Suprapubic skin (tissue), 3 donors: ENCODE measurements at regions not wholly inside any gene's neighbourhood (a gene's known extent, or its start where the extent isn't known, plus 50 kb on each side); places are given as distances from the start of the nearest gene placed in this dataset.
"Not testable (repeated sequence)": the region's sequence is repeated elsewhere in the genome, so short reads cannot be mapped to it uniquely, and the experiment has no call there.

Source experiments
- EP300 ChIP-seq: sonication (generic); formaldehyde crosslinking; IDR thresholded peaks from one replicate; pipeline ENCODE4 v1.6.1; 2017; ENCODE audit warnings: antibody characterized with exemption
- TF ChIP-seq, protein P1 (sequence below), 2 donors: fragments of 200-600 bp in 1 of 2; fragments of 450-650 bp in 1 of 2; sonication (generic) in 1 of 2; IDR thresholded peaks; one replicate each; pipeline ENCODE4 v1.5.1; 2016 to 2019; ENCODE audit warnings: antibody characterized with exemption in 2 of 2, mild to moderate bottlenecking in 1 of 2, moderate library complexity in 1 of 2

DNA sequence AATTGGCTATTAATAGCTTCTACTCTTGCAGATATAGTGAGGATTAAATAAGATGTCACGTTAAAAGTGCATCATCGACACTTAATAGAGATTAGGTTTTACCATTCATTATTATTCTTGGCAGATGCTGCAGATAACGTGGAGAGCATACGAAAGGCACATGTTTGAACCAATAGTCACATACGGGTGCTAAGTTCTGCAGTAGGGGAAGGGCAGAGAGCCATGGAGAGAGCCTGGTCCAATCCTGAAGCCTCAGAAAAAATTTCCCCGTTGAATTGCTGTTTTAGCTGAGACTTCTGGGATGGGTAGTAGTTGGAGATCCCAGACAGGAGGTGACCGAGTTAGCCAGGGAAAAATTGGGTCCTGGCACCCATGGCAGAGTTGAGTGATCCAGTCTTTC, 72.4 kb upstream of the KRTAP5-11 start:
- not testable (repeated sequence) for TF ChIP-seq EP300
- TF ChIP-seq, protein P1, sequence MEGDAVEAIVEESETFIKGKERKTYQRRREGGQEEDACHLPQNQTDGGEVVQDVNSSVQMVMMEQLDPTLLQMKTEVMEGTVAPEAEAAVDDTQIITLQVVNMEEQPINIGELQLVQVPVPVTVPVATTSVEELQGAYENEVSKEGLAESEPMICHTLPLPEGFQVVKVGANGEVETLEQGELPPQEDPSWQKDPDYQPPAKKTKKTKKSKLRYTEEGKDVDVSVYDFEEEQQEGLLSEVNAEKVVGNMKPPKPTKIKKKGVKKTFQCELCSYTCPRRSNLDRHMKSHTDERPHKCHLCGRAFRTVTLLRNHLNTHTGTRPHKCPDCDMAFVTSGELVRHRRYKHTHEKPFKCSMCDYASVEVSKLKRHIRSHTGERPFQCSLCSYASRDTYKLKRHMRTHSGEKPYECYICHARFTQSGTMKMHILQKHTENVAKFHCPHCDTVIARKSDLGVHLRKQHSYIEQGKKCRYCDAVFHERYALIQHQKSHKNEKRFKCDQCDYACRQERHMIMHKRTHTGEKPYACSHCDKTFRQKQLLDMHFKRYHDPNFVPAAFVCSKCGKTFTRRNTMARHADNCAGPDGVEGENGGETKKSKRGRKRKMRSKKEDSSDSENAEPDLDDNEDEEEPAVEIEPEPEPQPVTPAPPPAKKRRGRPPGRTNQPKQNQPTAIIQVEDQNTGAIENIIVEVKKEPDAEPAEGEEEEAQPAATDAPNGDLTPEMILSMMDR (IDR thresholded peaks at IDR 0.05), result not testable (repeated sequence)
